Calu3 (cell line): ENCODE measurements at regions not wholly inside any gene's neighbourhood (a gene's known extent, or its start where the extent isn't known, plus 50 kb on each side); places are given as distances from the start of the nearest gene placed in this dataset.

ENCODE experiments used
- BruUV-seq: library from RNA; stranded (reverse); fragments of 400-500 nt; replicated peaks from 2 replicates; lab custom pipeline; 2021; lab: Mats Ljungman, UMichigan
- CTCF ChIA-PET: fragments of 300-600 bp; sonication (Branson Sonifier 250); formaldehyde crosslinking; loops from one replicate; lab custom pipeline; 2022; ENCODE audit warnings: antibody characterized with exemption; lab: Charles Lee
- DNase-seq: peaks from one replicate; pipeline ENCODE4 v3.0.0; 2022
- H3K27ac Mint-ChIP-seq: one replicate; pipeline ENCODE4 v1.8.0; 2022; ENCODE audit warnings: mixed read lengths; ENCODE audit not compliant: unreplicated experiment
- H3K27me3 Mint-ChIP-seq: one replicate; pipeline ENCODE4 v1.8.0; 2022; ENCODE audit warnings: mixed read lengths; ENCODE audit not compliant: unreplicated experiment
- H3K36me3 Mint-ChIP-seq: one replicate; pipeline ENCODE4 v1.8.0; 2022; ENCODE audit warnings: mild to moderate bottlenecking, moderate library complexity, mixed read lengths; ENCODE audit not compliant: insufficient read depth, unreplicated experiment
- H3K4me1 Mint-ChIP-seq: one replicate; pipeline ENCODE4 v1.8.0; 2022; ENCODE audit warnings: mild to moderate bottlenecking, low read depth, mixed read lengths; ENCODE audit not compliant: unreplicated experiment
- H3K4me3 Mint-ChIP-seq: one replicate; pipeline ENCODE4 v1.8.0; 2022; ENCODE audit warnings: mild to moderate bottlenecking, low read depth, moderate library complexity, mixed read lengths; ENCODE audit not compliant: unreplicated experiment
- H3K9me3 Mint-ChIP-seq: one replicate; pipeline ENCODE4 v1.8.0; 2022; ENCODE audit warnings: low read depth, mixed read lengths; ENCODE audit not compliant: unreplicated experiment
- CTCF ChIP-seq: fragments of 200-600 bp; IDR thresholded peaks from one replicate; pipeline ENCODE4 v1.8.0; 2022; ENCODE audit warnings: antibody characterized with exemption; ENCODE audit not compliant: unreplicated experiment
- intact Hi-C: fragments of 100-400 bp; cut with micrococcal nuclease; formaldehyde crosslinking; loops from one replicate; pipeline ENCODE4 v1.10.0; 2022; ENCODE audit not compliant: unreplicated experiment

GRCh38 chr2:138205281-138205680 lies 241.0 kb downstream of the HNMT start:
- BruUV-seq, result no TSS peak
- no peak overlapping the region for H3K27ac Mint-ChIP-seq
- no peak for TF ChIP-seq CTCF
- CTCF ChIA-PET, result no interaction called here
- H3K36me3 Mint-ChIP-seq, result no peaks in the 10 kb centered on the region
- H3K4me3 Mint-ChIP-seq, result no peak overlapping the region
- peaks cover 8% of the 10 kb centered on the region for H3K4me1 Mint-ChIP-seq
- H3K27me3 Mint-ChIP-seq, result no peaks in the 10 kb centered on the region
- peaks cover 4% of the 10 kb centered on the region for H3K9me3 Mint-ChIP-seq
- intact Hi-C loops, result no loop called here
- DNase-seq, result no peak

- BruUV-seq, result no TSS peak
- H3K27me3 Mint-ChIP-seq, result no peaks in the 10 kb centered on the region
- no peak for DNase-seq
- H3K36me3 Mint-ChIP-seq, result no peaks in the 10 kb centered on the region
- TF ChIP-seq CTCF, result no peak
- intact Hi-C loops, result no loop called here
- no peaks in the 10 kb centered on the region for H3K4me1 Mint-ChIP-seq
- no peak overlapping the region for H3K27ac Mint-ChIP-seq
- no peak overlapping the region for H3K4me3 Mint-ChIP-seq
- CTCF ChIA-PET, result no interaction called here
- peaks cover 4% of the 10 kb centered on the region for H3K9me3 Mint-ChIP-seq
Observed at GRCh38 chr2:138207074-138207930, 243.0 kb downstream of the HNMT start.

- Mint-ChIP-seq H3K9me3 (peaks cover 4% of the 10 kb centered on the region), H3K27ac (no peak overlapping the region), H3K27me3 (no peaks in the 10 kb centered on the region), H3K36me3 (no peaks in the 10 kb centered on the region), H3K4me1 (no peaks in the 10 kb centered on the region), H3K4me3 (no peak overlapping the region)
- intact Hi-C loops, result no loop called here
- CTCF ChIA-PET, result no interaction called here
- no TSS peak for BruUV-seq
- TF ChIP-seq CTCF, result no peak
- no peak for DNase-seq
Observed at GRCh38 chr2:138209009-138209408, 244.7 kb downstream of the HNMT start.

- H3K27me3 Mint-ChIP-seq, result no peaks in the 10 kb centered on the region
- H3K9me3 Mint-ChIP-seq, result peaks cover 4% of the 10 kb centered on the region
- no TSS peak for BruUV-seq
- TF ChIP-seq CTCF, result no peak
- CTCF ChIA-PET, result interaction anchor here (0.8 kb wide), 1 partner anchor 9 kb away, joined by 3 read pairs; no protein-coding TSS in a partner anchor
- DNase-seq, result no peak
- H3K36me3 Mint-ChIP-seq, result no peaks in the 10 kb centered on the region
- H3K4me3 Mint-ChIP-seq, result no peak overlapping the region
- intact Hi-C loops, result no loop called here
- no peaks in the 10 kb centered on the region for H3K4me1 Mint-ChIP-seq
- H3K27ac Mint-ChIP-seq, result no peak overlapping the region
Observed at GRCh38 chr2:138210487-138210886, 246.2 kb downstream of the HNMT start.
